HEK293T (cell line): ENCODE measurements at regions not wholly inside any gene's neighbourhood (a gene's known extent, or its start where the extent isn't known, plus 50 kb on each side); places are given as distances from the start of the nearest gene placed in this dataset.

Source experiments
- ARNT ChIP-seq: fragments of 450-650 bp; IDR thresholded peaks from 2 replicates; pipeline ENCODE4 v1.6.1; 2017; ENCODE audit warnings: mild to moderate bottlenecking
- BHLHE40 ChIP-seq: fragments of 450-650 bp; IDR thresholded peaks from 2 replicates; pipeline ENCODE4 v1.6.1; 2016; ENCODE audit warnings: mild to moderate bottlenecking, moderate library complexity, borderline replicate concordance
- CTBP1 ChIP-seq: fragments of 450-650 bp; IDR thresholded peaks from 2 replicates; pipeline ENCODE4 v1.6.1; 2016; ENCODE audit warnings: borderline replicate concordance
- ELF4 ChIP-seq: fragments of 450-650 bp; IDR thresholded peaks from 2 replicates; pipeline ENCODE4 v1.6.1; 2017; ENCODE audit warnings: antibody characterized with exemption
- FOXA1 ChIP-seq: fragments of 450-650 bp; IDR thresholded peaks from 2 replicates; pipeline ENCODE4 v1.6.1; 2016; ENCODE audit warnings: mild to moderate bottlenecking
- FOXK2 ChIP-seq: fragments of 450-650 bp; IDR thresholded peaks from 2 replicates; pipeline ENCODE4 v1.6.1; 2016; ENCODE audit warnings: mild to moderate bottlenecking
- FOXM1 ChIP-seq: fragments of 450-650 bp; IDR thresholded peaks from 2 replicates; pipeline ENCODE4 v1.6.1; 2017; ENCODE audit warnings: mild to moderate bottlenecking, borderline replicate concordance
- L3MBTL2 ChIP-seq: fragments of 450-650 bp; conservative IDR thresholded peaks from 2 replicates; pipeline ENCODE4 v1.6.1; 2016; ENCODE audit warnings: mild to moderate bottlenecking
- NFRKB ChIP-seq: fragments of 450-650 bp; IDR thresholded peaks from 2 replicates; pipeline ENCODE4 v1.6.1; 2016; ENCODE audit warnings: mild to moderate bottlenecking, moderate library complexity
- PKNOX1 ChIP-seq: fragments of 450-650 bp; IDR thresholded peaks from 2 replicates; pipeline ENCODE4 v1.6.1; 2016
- SP1 ChIP-seq: fragments of 450-650 bp; IDR thresholded peaks from 2 replicates; pipeline ENCODE4 v1.6.1; 2017
- SUZ12 ChIP-seq: fragments of 450-650 bp; IDR thresholded peaks from 2 replicates; pipeline ENCODE4 v1.6.1; 2016; ENCODE audit warnings: mild to moderate bottlenecking
- TARDBP ChIP-seq: fragments of 450-650 bp; IDR thresholded peaks from 2 replicates; pipeline ENCODE4 v1.6.1; 2016

GRCh38 chr2:18828296-18828695 is 238.9 kb upstream of the NT5C1B start:
- TF ChIP-seq FOXM1 (no peak), SP1 (no peak), PKNOX1 (no peak), TARDBP (no peak), BHLHE40 (no peak), ARNT (no peak), L3MBTL2 (no peak), FOXK2 (no peak), FOXA1 (no peak), ELF4 (no peak), NFRKB (no peak), SUZ12 (no peak), CTBP1 (no peak)
